K562 (cell line): ENCODE measurements at regions not wholly inside any gene's neighbourhood (a gene's known extent, or its start where the extent isn't known, plus 50 kb on each side); places are given as distances from the start of the nearest gene placed in this dataset.

Experiments
- ATAC-seq: fragments of 200-7000 bp; cut with Tn5 transposase; 3 replicates; pipeline ENCODE4 v1.9.1; 2020; ENCODE audit warnings: moderate library complexity
- BruUV-seq: library from RNA; stranded (reverse); fragments of 400-500 nt; replicated peaks from 2 replicates; lab custom pipeline; 2021; lab: Mats Ljungman, UMichigan
- CTCF ChIA-PET: fragments of 300-600 bp; formaldehyde crosslinking; extraction: SDS; loops from one replicate; lab custom pipeline; 2021; ENCODE audit warnings: low intra/inter-chr PET ratio; lab: Yijun Ruan, JAX
- POLR2A ChIA-PET: fragments of 300-600, 350-650 bp; sonication (Branson Sonifier 250); formaldehyde crosslinking; extraction: SDS; loops from one replicate; lab custom pipeline; 2021; ENCODE audit warnings: antibody characterized with exemption, inconsistent platforms; lab: Yijun Ruan, JAX
- DNase-seq, 4 experiments: peaks; one replicate each; pipeline versions ENCODE4 v3.0.0 to v3.0.0-alpha.2; 2011 to 2018; ENCODE audit warnings: low spot score in 3 of 4, mixed read lengths in 3 of 4; ENCODE audit errors: extremely low read depth in 1 of 4
- FAIRE-seq: peaks from 2 replicates; lab custom pipeline; 2011; peaks lifted over from hg19 to GRCh38; lab: Jason Lieb, UNC
- H2AFZ ChIP-seq: 2 replicates; pipeline ENCODE4 v1.6.0; 2011; ENCODE audit warnings: low read depth, low read length, control low read depth, inconsistent platforms
- H3K27ac ChIP-seq: fragments of 200-600 bp; 3 replicates; pipeline ENCODE4 v1.8.0; 2011; ENCODE audit warnings: low read depth, mild to moderate bottlenecking, control low read depth, inconsistent platforms, low read length, moderate library complexity, mixed read lengths; ENCODE audit errors: extremely low read depth
- H3K27me3 ChIP-seq, 2 experiments: fragments of 300-600 bp in 1 of 2; 2 replicates in 1 of 2; 3 replicates in 1 of 2; pipeline versions ENCODE4 v1.6.0 to v1.8.0; 2011; ENCODE audit warnings: inconsistent platforms in 2 of 2, low read length in 2 of 2, mild to moderate bottlenecking in 1 of 2, mixed read lengths in 1 of 2, moderate library complexity in 1 of 2; ENCODE audit not compliant: control insufficient read depth in 2 of 2, insufficient read depth in 2 of 2
- H3K36me3 ChIP-seq: fragments of 300-600 bp; 3 replicates; pipeline ENCODE4 v1.8.0; 2011; ENCODE audit warnings: mild to moderate bottlenecking, low read length, inconsistent platforms; ENCODE audit not compliant: control insufficient read depth, insufficient read depth
- H3K4me1 ChIP-seq, 2 experiments: fragments of 200-600 bp in 1 of 2; replicated peaks in 1 of 2; 2 replicates in 1 of 2; 3 replicates in 1 of 2; pipeline versions ENCODE4 v1.5.1 to v1.8.0; 2011; ENCODE audit warnings: inconsistent platforms in 2 of 2, low read length in 2 of 2, mild to moderate bottlenecking in 1 of 2, mixed read lengths in 1 of 2, moderate library complexity in 1 of 2; ENCODE audit not compliant: control insufficient read depth in 2 of 2, insufficient read depth in 2 of 2
- H3K4me2 ChIP-seq: 2 replicates; pipeline ENCODE4 v1.6.1; 2011; ENCODE audit warnings: low read length, control low read depth, inconsistent platforms, mixed read lengths; ENCODE audit not compliant: insufficient read depth
- H3K4me3 ChIP-seq: fragments of 200-600 bp; sonication (generic), shearing (Covaris generic); 2 replicates; pipeline ENCODE4 v1.5.1; 2016; ENCODE audit warnings: control low read depth, inconsistent platforms
- H3K79me2 ChIP-seq: fragments of 200-600 bp; 3 replicates; pipeline ENCODE4 v1.8.0; 2011; ENCODE audit warnings: low read length, inconsistent platforms; ENCODE audit not compliant: control insufficient read depth, insufficient read depth
- H3K9ac ChIP-seq, 2 experiments: 2 replicates each; pipeline versions ENCODE4 v1.6.0 to v1.6.1; 2011; ENCODE audit warnings: low read depth in 2 of 2, low read length in 2 of 2, control low read depth in 1 of 2, inconsistent platforms in 1 of 2, mild to moderate bottlenecking in 1 of 2, mixed read lengths in 1 of 2; ENCODE audit not compliant: insufficient read depth in 1 of 2
- H3K9me1 ChIP-seq: one replicate; pipeline ENCODE4 v1.6.0; 2011; ENCODE audit warnings: inconsistent platforms, mild to moderate bottlenecking, low read length, moderate library complexity; ENCODE audit not compliant: control insufficient read depth, insufficient read depth
- H3K9me3 ChIP-seq: replicated peaks from 2 replicates; pipeline ENCODE4 v1.5.1; 2011; ENCODE audit warnings: low read depth, low read length, inconsistent platforms; ENCODE audit not compliant: control insufficient read depth, insufficient read depth
- H4K20me1 ChIP-seq: replicated peaks from 2 replicates; pipeline ENCODE4 v1.6.1; 2011; ENCODE audit warnings: low read length, inconsistent platforms, mixed read lengths; ENCODE audit not compliant: control insufficient read depth, insufficient read depth
- CHAMP1 ChIP-seq: fragments of 450-650 bp; IDR thresholded peaks from 2 replicates; pipeline ENCODE4 v1.6.1; 2016; ENCODE audit warnings: mild to moderate bottlenecking
- ILF3 ChIP-seq: fragments of 450-650 bp; IDR thresholded peaks from 2 replicates; pipeline ENCODE4 v1.6.1; 2018; ENCODE audit warnings: antibody characterized with exemption, mild to moderate bottlenecking, moderate library complexity, borderline replicate concordance
- NBN ChIP-seq: fragments of 450-650 bp; IDR thresholded peaks from 2 replicates; pipeline ENCODE4 v1.6.1; 2016; ENCODE audit warnings: low read depth, mild to moderate bottlenecking
- SIRT6 ChIP-seq: IDR thresholded peaks from one replicate; pipeline ENCODE4 v1.6.1; 2012; ENCODE audit warnings: low read depth, mild to moderate bottlenecking, control low read depth, inconsistent platforms, low read length, moderate library complexity
- SMC3 ChIP-seq: conservative IDR thresholded peaks from 2 replicates; pipeline ENCODE4 v1.6.1; 2011; ENCODE audit warnings: low read depth, low read length, improper control_type of control experiment; ENCODE audit not compliant: insufficient read depth
- TSHZ1 ChIP-seq: fragments of 250-450 bp; sonication (Bioruptor Pico); IDR thresholded peaks from 2 replicates; pipeline ENCODE4 v1.4.0; 2020; ENCODE audit warnings: mild to moderate bottlenecking, moderate library complexity
- WGBS: fragments of 100-300 bp; shearing (Covaris generic); methylation state at CpG from one replicate; pipeline ENCODE4 v1.1.6; 2016; ENCODE audit warnings: low coverage, mixed read lengths; ENCODE audit not compliant: insufficient coverage; ENCODE audit errors: missing lambda C conversion rate; 5-methylcytosine and 5-hydroxymethylcytosine counted together
- in situ Hi-C: fragments of 300-500 bp; cut with MboI; formaldehyde crosslinking; loops from 4 replicates; pipeline ENCODE4 v1.15.0; 2018; ENCODE audit warnings: inconsistent platforms, mixed read lengths
- intact Hi-C: fragments of 100-400 bp; cut with micrococcal nuclease; formaldehyde crosslinking; loops from 2 replicates; pipeline ENCODE4 v1.14.2; 2022
- TF ChIP-seq, protein P1 (sequence below): sonication (generic); formaldehyde crosslinking; IDR thresholded peaks from 2 replicates; pipeline ENCODE4 v1.8.0; 2022; ENCODE audit warnings: mild to moderate bottlenecking, low read depth, missing genetic modification reagents

DNA sequence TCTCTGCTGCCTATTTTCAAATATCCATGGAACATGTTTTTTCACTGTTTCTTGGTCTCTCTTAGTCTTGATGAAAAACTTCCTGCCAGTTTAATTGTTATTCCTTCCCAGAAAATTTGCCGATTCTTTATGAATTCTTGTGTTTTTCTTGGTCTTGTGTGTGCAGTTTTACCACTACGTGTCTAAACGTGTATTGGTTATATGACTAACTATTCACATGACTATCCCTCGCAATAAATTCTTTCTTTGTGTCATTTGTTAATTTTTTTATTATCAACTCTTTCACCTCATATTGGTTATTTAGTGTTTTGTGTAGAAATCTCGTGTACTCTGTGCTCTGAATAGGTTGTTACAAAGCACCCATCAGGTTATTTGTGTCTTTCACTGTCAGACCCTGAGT is 315.4 kb downstream of the HAO1 start:
- Histone ChIP-seq H3K9me1 (no peaks in the 10 kb centered on the region), H3K79me2 (no peaks in the 10 kb centered on the region), H4K20me1 (no peaks in the 10 kb centered on the region), H3K9me3 (no peaks in the 10 kb centered on the region), H3K9ac (no peak overlapping the region), H3K4me2 (no peak overlapping the region), H3K4me3 (no peak overlapping the region), H2AFZ (no peak overlapping the region), H3K27ac (no peak overlapping the region), H3K36me3 (no peaks in the 10 kb centered on the region), H3K27me3 (no peaks in the 10 kb centered on the region), H3K4me1 (no peaks in the 10 kb centered on the region)
- in situ Hi-C loops = no loop called here
- DNase-seq (no peak), ATAC-seq (no peak), FAIRE-seq (no peak)
- WGBS = 0% methylated on average over 5 of the region's 5 CpGs
- ChIA-PET POLR2A (no interaction called here), CTCF (no interaction called here)
- TF ChIP-seq NBN = no peak
- no TSS peak for BruUV-seq
- intact Hi-C loops = no loop called here

- WGBS = 0% methylated on average over 5 of the region's 5 CpGs
- H3K36me3 ChIP-seq = no peaks in the 10 kb centered on the region
- no TSS peak for BruUV-seq
- no peak overlapping the region for H3K4me2 ChIP-seq
- H3K27me3 ChIP-seq = no peaks in the 10 kb centered on the region
- no peak overlapping the region for H3K27ac ChIP-seq
- no peaks in the 10 kb centered on the region for H3K79me2 ChIP-seq
- no peak overlapping the region for H2AFZ ChIP-seq
- no peak for DNase-seq
- no peak overlapping the region for H3K4me3 ChIP-seq
- no peaks in the 10 kb centered on the region for H3K9me3 ChIP-seq
- H3K9me1 ChIP-seq = no peaks in the 10 kb centered on the region
- no peaks in the 10 kb centered on the region for H3K4me1 ChIP-seq
- H3K9ac ChIP-seq = no peak overlapping the region
- CTCF ChIA-PET = no interaction called here
- no peaks in the 10 kb centered on the region for H4K20me1 ChIP-seq
- intact Hi-C loops = no loop called here
- ATAC-seq = no peak
- POLR2A ChIA-PET = no interaction called here
- in situ Hi-C loops = no loop called here
- FAIRE-seq = no peak
- TF ChIP-seq CHAMP1 (no peak), TSHZ1 (CRISPR knock-in tag) (no peak), SIRT6 (no peak), ILF3 (no peak), SMC3 (no peak)
- TF ChIP-seq, protein P1, sequence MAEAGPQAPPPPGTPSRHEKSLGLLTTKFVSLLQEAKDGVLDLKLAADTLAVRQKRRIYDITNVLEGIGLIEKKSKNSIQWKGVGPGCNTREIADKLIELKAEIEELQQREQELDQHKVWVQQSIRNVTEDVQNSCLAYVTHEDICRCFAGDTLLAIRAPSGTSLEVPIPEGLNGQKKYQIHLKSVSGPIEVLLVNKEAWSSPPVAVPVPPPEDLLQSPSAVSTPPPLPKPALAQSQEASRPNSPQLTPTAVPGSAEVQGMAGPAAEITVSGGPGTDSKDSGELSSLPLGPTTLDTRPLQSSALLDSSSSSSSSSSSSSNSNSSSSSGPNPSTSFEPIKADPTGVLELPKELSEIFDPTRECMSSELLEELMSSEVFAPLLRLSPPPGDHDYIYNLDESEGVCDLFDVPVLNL (CRISPR knock-in tag) = no peak
Measured at GRCh38 chr20:7627734-7628663, 312.3 kb downstream of the HAO1 start.
